H1 (cell line): ENCODE measurements at regions not wholly inside any gene's neighbourhood (a gene's known extent, or its start where the extent isn't known, plus 50 kb on each side); places are given as distances from the start of the nearest gene placed in this dataset.

ENCODE experiments used
- BRCA1 ChIP-seq: IDR thresholded peaks from 2 replicates; pipeline ENCODE4 v1.6.1; 2012; ENCODE audit warnings: low read depth, low read length, improper control_type of control experiment
- TAF1 ChIP-seq: IDR thresholded peaks from 2 replicates; pipeline ENCODE4 v1.6.1; 2011; ENCODE audit warnings: mild to moderate bottlenecking, low read depth, low read length
- TF ChIP-seq, protein P1 (sequence below): fragments of 300-600 bp; sonication (generic); IDR thresholded peaks from 2 replicates; pipeline ENCODE4 v1.7.1; 2012; ENCODE audit warnings: low read length, moderate library complexity, mild to moderate bottlenecking, inconsistent platforms; ENCODE audit not compliant: insufficient replicate concordance

DNA sequence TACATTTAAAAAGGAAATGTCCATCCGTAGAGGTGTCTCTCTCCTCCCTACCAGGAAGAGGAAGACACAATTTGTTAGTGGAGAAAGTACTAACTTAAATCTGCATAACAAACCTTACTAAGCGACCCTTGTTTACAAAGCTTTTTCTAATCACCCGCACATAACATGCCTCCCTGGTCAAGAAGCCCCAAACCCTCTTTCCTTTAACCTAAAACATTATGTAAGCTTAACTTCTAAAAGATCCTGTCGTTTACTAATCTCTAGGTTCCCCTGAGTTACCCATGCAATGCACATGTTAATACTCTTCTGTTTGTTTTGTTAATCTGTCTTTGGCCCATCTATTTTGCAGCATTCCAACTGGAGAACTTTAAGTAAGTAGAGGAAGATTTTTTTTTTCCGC is 630.3 kb upstream of the NRXN1 start (continued):
- TF ChIP-seq, protein P1, sequence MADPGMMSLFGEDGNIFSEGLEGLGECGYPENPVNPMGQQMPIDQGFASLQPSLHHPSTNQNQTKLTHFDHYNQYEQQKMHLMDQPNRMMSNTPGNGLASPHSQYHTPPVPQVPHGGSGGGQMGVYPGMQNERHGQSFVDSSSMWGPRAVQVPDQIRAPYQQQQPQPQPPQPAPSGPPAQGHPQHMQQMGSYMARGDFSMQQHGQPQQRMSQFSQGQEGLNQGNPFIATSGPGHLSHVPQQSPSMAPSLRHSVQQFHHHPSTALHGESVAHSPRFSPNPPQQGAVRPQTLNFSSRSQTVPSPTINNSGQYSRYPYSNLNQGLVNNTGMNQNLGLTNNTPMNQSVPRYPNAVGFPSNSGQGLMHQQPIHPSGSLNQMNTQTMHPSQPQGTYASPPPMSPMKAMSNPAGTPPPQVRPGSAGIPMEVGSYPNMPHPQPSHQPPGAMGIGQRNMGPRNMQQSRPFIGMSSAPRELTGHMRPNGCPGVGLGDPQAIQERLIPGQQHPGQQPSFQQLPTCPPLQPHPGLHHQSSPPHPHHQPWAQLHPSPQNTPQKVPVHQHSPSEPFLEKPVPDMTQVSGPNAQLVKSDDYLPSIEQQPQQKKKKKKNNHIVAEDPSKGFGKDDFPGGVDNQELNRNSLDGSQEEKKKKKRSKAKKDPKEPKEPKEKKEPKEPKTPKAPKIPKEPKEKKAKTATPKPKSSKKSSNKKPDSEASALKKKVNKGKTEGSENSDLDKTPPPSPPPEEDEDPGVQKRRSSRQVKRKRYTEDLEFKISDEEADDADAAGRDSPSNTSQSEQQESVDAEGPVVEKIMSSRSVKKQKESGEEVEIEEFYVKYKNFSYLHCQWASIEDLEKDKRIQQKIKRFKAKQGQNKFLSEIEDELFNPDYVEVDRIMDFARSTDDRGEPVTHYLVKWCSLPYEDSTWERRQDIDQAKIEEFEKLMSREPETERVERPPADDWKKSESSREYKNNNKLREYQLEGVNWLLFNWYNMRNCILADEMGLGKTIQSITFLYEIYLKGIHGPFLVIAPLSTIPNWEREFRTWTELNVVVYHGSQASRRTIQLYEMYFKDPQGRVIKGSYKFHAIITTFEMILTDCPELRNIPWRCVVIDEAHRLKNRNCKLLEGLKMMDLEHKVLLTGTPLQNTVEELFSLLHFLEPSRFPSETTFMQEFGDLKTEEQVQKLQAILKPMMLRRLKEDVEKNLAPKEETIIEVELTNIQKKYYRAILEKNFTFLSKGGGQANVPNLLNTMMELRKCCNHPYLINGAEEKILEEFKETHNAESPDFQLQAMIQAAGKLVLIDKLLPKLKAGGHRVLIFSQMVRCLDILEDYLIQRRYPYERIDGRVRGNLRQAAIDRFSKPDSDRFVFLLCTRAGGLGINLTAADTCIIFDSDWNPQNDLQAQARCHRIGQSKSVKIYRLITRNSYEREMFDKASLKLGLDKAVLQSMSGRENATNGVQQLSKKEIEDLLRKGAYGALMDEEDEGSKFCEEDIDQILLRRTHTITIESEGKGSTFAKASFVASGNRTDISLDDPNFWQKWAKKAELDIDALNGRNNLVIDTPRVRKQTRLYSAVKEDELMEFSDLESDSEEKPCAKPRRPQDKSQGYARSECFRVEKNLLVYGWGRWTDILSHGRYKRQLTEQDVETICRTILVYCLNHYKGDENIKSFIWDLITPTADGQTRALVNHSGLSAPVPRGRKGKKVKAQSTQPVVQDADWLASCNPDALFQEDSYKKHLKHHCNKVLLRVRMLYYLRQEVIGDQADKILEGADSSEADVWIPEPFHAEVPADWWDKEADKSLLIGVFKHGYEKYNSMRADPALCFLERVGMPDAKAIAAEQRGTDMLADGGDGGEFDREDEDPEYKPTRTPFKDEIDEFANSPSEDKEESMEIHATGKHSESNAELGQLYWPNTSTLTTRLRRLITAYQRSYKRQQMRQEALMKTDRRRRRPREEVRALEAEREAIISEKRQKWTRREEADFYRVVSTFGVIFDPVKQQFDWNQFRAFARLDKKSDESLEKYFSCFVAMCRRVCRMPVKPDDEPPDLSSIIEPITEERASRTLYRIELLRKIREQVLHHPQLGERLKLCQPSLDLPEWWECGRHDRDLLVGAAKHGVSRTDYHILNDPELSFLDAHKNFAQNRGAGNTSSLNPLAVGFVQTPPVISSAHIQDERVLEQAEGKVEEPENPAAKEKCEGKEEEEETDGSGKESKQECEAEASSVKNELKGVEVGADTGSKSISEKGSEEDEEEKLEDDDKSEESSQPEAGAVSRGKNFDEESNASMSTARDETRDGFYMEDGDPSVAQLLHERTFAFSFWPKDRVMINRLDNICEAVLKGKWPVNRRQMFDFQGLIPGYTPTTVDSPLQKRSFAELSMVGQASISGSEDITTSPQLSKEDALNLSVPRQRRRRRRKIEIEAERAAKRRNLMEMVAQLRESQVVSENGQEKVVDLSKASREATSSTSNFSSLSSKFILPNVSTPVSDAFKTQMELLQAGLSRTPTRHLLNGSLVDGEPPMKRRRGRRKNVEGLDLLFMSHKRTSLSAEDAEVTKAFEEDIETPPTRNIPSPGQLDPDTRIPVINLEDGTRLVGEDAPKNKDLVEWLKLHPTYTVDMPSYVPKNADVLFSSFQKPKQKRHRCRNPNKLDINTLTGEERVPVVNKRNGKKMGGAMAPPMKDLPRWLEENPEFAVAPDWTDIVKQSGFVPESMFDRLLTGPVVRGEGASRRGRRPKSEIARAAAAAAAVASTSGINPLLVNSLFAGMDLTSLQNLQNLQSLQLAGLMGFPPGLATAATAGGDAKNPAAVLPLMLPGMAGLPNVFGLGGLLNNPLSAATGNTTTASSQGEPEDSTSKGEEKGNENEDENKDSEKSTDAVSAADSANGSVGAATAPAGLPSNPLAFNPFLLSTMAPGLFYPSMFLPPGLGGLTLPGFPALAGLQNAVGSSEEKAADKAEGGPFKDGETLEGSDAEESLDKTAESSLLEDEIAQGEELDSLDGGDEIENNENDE = peak; percentile 68
- TF ChIP-seq TAF1 = no peak
- no peak for TF ChIP-seq BRCA1
